GM18868 (cell line): ENCODE measurements at regions not wholly inside any gene's neighbourhood (a gene's known extent, or its start where the extent isn't known, plus 50 kb on each side); places are given as distances from the start of the nearest gene placed in this dataset.

ENCODE experiments used
- ATAC-seq: cut with Tn5 transposase; IDR thresholded peaks from one replicate; pipeline ENCODE4 v1.9.1; 2021; ENCODE audit warnings: mild to moderate bottlenecking, moderate library complexity; ENCODE audit not compliant: unreplicated experiment

- no peak for ATAC-seq
These were observed 132.2 kb upstream of the NECTIN1 start for GRCh38 chr11:119861160-119861559.

- no peak for ATAC-seq
These were observed 131.6 kb upstream of the NECTIN1 start for GRCh38 chr11:119860561-119861094.

DNA sequence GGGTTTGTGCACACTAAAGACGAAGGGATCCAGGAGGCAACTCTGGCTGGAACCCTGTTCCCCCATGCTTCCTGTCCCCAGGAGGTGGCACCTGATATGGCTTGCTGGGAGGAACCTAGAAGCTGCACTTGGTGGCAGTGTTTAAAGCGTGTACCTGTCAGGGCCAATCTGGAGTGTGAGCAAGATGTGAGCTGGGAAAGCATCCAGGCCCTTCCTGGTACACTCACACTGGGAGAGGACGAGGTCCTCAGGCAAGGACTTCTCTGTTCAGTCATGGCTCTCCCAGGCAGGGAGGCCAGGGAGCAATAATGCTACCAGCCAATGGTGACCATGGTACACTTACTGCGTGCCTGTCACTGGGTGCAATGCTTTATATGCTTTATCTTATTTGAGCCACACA is 130.7 kb upstream of the NECTIN1 start:
- no peak for ATAC-seq

- no peak for ATAC-seq
These were observed 129.3 kb upstream of the NECTIN1 start for GRCh38 chr11:119858288-119858687.

- no peak for ATAC-seq
These were observed 127.9 kb upstream of the NECTIN1 start for GRCh38 chr11:119856681-119857485.

- no peak for ATAC-seq
These were observed 126.1 kb upstream of the NECTIN1 start for GRCh38 chr11:119855066-119855465.

DNA sequence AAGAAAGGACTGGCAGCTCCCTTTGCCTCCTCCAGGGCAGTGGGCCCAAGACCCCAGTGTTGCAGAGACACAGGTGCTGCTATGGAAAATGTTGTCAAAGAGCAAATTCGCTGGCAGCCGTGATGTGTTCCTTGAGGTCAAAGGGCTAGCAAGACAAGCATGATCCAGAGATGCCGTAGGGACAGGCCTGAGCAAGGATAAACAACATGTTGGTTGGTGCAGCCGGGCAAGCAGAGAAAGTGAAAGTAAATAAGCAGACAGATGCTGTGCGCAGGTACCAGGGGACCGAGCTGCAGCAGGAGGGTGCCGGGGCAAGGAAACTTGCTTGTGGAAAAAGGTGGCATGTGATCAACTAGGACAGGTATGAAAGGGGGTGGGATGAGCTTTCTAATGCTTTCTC is 125.5 kb upstream of the NECTIN1 start:
- ATAC-seq, result no peak

GRCh38 chr11:119853581-119854360 is 124.8 kb upstream of the NECTIN1 start:
- no peak for ATAC-seq

GRCh38 chr11:119852741-119853140 is 123.7 kb upstream of the NECTIN1 start:
- ATAC-seq, result no peak

- no peak for ATAC-seq
These were observed 121.9 kb upstream of the NECTIN1 start for GRCh38 chr11:119850822-119851409.

GRCh38 chr11:119849872-119850271 is 120.9 kb upstream of the NECTIN1 start:
- no peak for ATAC-seq

DNA sequence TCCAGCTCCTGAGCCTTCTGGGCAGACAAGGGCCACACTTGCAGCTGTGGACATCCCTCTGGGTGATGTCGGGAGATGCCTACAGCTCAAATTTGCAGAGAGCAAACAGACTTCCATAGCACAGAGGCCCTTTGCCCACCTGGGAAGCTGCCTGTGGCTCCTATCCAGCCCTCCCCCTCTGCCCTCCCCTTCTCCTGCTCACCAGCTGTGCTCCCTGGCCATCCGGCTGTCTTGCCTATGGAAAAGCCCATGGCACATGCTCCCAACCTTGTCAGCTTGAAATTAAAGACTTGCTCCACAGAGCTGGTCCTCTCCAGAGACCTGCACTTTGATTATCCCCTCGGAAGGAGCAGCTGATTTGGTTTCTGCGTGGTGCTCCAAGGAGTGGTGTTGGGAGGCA is 118.9 kb upstream of the NECTIN1 start:
- no peak for ATAC-seq

- ATAC-seq, result no peak
These were observed 117.4 kb upstream of the NECTIN1 start for GRCh38 chr11:119846374-119846773.

DNA sequence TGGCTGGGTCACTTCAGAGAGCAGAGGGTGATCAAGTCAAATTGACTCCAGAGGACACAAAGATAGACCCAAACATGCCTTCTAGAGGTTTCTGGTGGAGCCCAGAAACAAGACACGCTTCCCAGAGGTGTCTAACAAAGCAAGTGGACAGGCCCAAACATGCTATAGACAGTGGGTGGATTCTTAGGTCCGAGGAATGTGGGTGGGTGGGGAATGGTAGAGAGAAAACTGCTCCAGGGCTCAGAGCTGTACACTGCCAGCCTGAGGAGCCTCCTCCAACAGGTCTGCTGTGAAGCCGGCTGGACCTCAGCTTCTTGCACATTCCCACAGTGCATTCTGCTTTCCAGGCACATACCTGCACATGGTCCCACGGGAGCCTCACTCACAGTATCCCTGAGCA is 116.8 kb upstream of the NECTIN1 start:
- ATAC-seq, result no peak

- no peak for ATAC-seq
These were observed 116.3 kb upstream of the NECTIN1 start for GRCh38 chr11:119845305-119845704.

GRCh38 chr11:119844808-119845207 is 115.8 kb upstream of the NECTIN1 start:
- no peak for ATAC-seq

DNA sequence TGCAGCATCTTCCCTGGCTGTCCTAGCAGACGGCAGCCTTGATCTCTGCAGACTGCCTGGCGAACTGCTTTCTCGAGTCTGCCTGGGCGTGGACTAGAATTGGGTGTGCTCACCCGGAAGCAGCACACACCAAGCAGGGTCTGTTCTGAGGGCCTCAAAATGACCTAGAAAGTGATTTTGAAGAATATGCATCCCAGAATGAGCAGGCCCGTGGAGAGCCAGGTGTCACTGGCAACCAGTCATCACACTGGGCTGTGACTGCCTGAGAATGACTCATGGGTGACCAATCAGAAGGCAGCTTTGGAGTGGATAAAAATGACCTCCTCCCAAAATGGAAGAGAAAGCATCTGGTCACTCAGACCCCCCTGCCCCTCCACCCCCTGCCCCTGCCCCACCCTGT is 114.9 kb upstream of the NECTIN1 start:
- ATAC-seq, result no peak

- ATAC-seq, result no peak
These were observed 113.7 kb upstream of the NECTIN1 start for GRCh38 chr11:119842731-119843130.

- no peak for ATAC-seq
These were observed 110.6 kb upstream of the NECTIN1 start for GRCh38 chr11:119839476-119840133.

DNA sequence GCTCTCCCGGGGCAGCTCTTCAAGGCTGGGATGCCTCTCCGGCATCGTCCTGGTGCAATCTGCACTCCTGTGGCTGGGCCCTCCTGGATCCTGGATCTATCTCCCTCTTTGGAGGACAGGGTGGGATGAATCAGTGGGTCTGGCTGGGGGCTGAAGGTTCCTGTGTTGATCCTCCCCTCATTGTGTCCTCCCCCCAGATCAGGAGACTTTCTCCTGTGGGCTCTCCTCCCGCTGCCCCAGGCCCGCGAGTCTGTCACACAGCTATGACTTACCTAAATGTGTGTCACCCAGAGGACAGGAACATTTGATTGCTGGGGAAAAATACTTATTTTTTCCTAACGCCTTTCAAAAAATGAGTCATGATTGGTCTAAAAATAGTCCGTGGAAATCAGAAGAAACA is 106.8 kb upstream of the NECTIN1 start:
- no peak for ATAC-seq
